NCI-H1105 treated with DMSO at 0.1 percent for 48 hours (cell line): ENCODE measurements at regions not wholly inside any gene's neighbourhood (a gene's known extent, or its start where the extent isn't known, plus 50 kb on each side); places are given as distances from the start of the nearest gene placed in this dataset.

Experiments used
- DNase-seq: peaks from one replicate; lab custom pipeline; 2025; lab: John Stamatoyannopoulos, UW

GRCh38 chrX:44470816-44471215 is 71.8 kb downstream of the FUNDC1 start:
- DNase-seq: no peak

GRCh38 chrX:44462850-44463249 is 79.8 kb downstream of the FUNDC1 start:
- DNase-seq: no peak

GRCh38 chrX:44459501-44459900 is 83.2 kb downstream of the FUNDC1 start:
- no peak for DNase-seq

- no peak for DNase-seq
Measured at GRCh38 chrX:44456685-44457084, 86.0 kb downstream of the FUNDC1 start.

GRCh38 chrX:44451056-44451455 is 91.6 kb downstream of the FUNDC1 start:
- no peak for DNase-seq

- peak; percentile 12 for DNase-seq
Measured at GRCh38 chrX:44447214-44447613, 95.4 kb downstream of the FUNDC1 start.

- no peak for DNase-seq
Measured at GRCh38 chrX:44440006-44440405, 96.5 kb upstream of the EFHC2 start.

GRCh38 chrX:44439242-44439794 is 95.8 kb upstream of the EFHC2 start:
- no peak for DNase-seq

GRCh38 chrX:44435047-44435446 is 91.6 kb upstream of the EFHC2 start:
- DNase-seq: no peak

- no peak for DNase-seq
Measured at GRCh38 chrX:44433556-44433955, 90.1 kb upstream of the EFHC2 start.

- DNase-seq: no peak
Measured at GRCh38 chrX:44432641-44433040, 89.2 kb upstream of the EFHC2 start.

GRCh38 chrX:44431194-44431593 is 87.7 kb upstream of the EFHC2 start:
- DNase-seq: no peak

GRCh38 chrX:44428989-44429627 is 85.6 kb upstream of the EFHC2 start:
- DNase-seq: no peak

GRCh38 chrX:44422631-44423030 is 79.2 kb upstream of the EFHC2 start:
- DNase-seq: no peak

- peak; percentile 1 for DNase-seq
Measured at GRCh38 chrX:44415639-44416386, 72.3 kb upstream of the EFHC2 start.

- DNase-seq: no peak
Measured at GRCh38 chrX:44401151-44401550, 57.7 kb upstream of the EFHC2 start.

- DNase-seq: no peak
Measured at GRCh38 chrX:44400588-44400987, 57.1 kb upstream of the EFHC2 start.

- no peak for DNase-seq
Measured at GRCh38 chrX:44400161-44400560, 56.7 kb upstream of the EFHC2 start.
